ENCODE measurements at regions not wholly inside any gene's neighbourhood (a gene's known extent, or its start where the extent isn't known, plus 50 kb on each side); places are given as distances from the start of the nearest gene placed in this dataset.

- no TSS peak for BruUV-seq (replicated peaks)
- dilution Hi-C loops (cut with MboI; ENCODE audit: extremely low pct_ligation_motif_present, low sequenced_read_pairs): no loop called here
- H3K9me1 ChIP-seq (replicated peaks; ENCODE audit: control insufficient read depth, extremely low read depth, insufficient read depth, low read length): no peaks in the 10 kb centered on the region
- TF ChIP-seq FOS (IDR thresholded peaks at IDR 0.05; ENCODE audit: borderline replicate concordance, insufficient read depth, low read length) (no peak), GATA2 (IDR thresholded peaks at IDR 0.05; ENCODE audit: insufficient read depth, insufficient read length, low read depth, low read length) (no peak), MYC (IDR thresholded peaks at IDR 0.05; ENCODE audit: low read depth, low read length) (no peak), POLR2A (IDR thresholded peaks at IDR 0.05; ENCODE audit: low read depth, low read length) (no peak), MAX (IDR thresholded peaks at IDR 0.05; ENCODE audit: insufficient read depth, insufficient read length) (no peak), JUN (IDR thresholded peaks at IDR 0.05; ENCODE audit: borderline replicate concordance, insufficient read depth, insufficient read length, low read depth) (no peak), EZH2 (IDR thresholded peaks at IDR 0.05; ENCODE audit: borderline replicate concordance, low read depth, low read length, severe bottlenecking) (no peak), POLR2AphosphoS5 (IDR thresholded peaks at IDR 0.05; ENCODE audit: insufficient read depth, low read depth, low read length) (no peak)
- TF ChIP-seq, protein P1, sequence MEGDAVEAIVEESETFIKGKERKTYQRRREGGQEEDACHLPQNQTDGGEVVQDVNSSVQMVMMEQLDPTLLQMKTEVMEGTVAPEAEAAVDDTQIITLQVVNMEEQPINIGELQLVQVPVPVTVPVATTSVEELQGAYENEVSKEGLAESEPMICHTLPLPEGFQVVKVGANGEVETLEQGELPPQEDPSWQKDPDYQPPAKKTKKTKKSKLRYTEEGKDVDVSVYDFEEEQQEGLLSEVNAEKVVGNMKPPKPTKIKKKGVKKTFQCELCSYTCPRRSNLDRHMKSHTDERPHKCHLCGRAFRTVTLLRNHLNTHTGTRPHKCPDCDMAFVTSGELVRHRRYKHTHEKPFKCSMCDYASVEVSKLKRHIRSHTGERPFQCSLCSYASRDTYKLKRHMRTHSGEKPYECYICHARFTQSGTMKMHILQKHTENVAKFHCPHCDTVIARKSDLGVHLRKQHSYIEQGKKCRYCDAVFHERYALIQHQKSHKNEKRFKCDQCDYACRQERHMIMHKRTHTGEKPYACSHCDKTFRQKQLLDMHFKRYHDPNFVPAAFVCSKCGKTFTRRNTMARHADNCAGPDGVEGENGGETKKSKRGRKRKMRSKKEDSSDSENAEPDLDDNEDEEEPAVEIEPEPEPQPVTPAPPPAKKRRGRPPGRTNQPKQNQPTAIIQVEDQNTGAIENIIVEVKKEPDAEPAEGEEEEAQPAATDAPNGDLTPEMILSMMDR (IDR thresholded peaks at IDR 0.05; ENCODE audit: extremely low read depth in 1 of 2, insufficient read depth in 1 of 2, low read depth in 1 of 2, low read length in 2 of 2): no peak
- H3K36me3 ChIP-seq (ENCODE audit: control insufficient read depth in 2 of 2, extremely low read depth in 1 of 2, insufficient read depth in 2 of 2, low read length in 2 of 2): no peaks in the 10 kb centered on the region
- ChIA-PET POLR2A (interaction anchor here (0.6 kb wide), 1 partner anchor 102 kb away, joined by 3 read pairs; no protein-coding TSS in a partner anchor), CTCF (no interaction called here)
- H3K27me3 ChIP-seq (ENCODE audit: control insufficient read depth in 2 of 2, insufficient read depth in 2 of 2, low read length in 2 of 2): no peaks in the 10 kb centered on the region
- no peaks in the 10 kb centered on the region for H4K20me1 ChIP-seq (replicated peaks; ENCODE audit: control insufficient read depth, extremely low read depth, insufficient read depth, low read length)
- H2AFZ ChIP-seq (ENCODE audit: low read depth, low read length): no peak overlapping the region
- H3K4me3 ChIP-seq (replicated peaks in 1 of 3; ENCODE audit: insufficient read depth in 1 of 3, low read depth in 1 of 3, low read length in 3 of 3): no peak overlapping the region
- H3K27ac ChIP-seq (ENCODE audit: insufficient read depth, low read depth, low read length): no peak overlapping the region
- peaks cover 2% of the 10 kb centered on the region for H3K9me3 ChIP-seq (replicated peaks; ENCODE audit: control insufficient read depth, insufficient read depth, low read length)
- DNase-seq (ENCODE audit: low read depth, low spot score) (no peak), FAIRE-seq (no peak)
- H3K79me2 ChIP-seq (ENCODE audit: control insufficient read depth, insufficient read depth, low read length): no peaks in the 10 kb centered on the region
- intact Hi-C loops (cut with micrococcal nuclease): no loop called here
- no peak overlapping the region for H3K9ac ChIP-seq (replicated peaks; ENCODE audit: extremely low read depth, insufficient read depth, low read length)
- no peaks in the 10 kb centered on the region for H3K4me1 ChIP-seq (ENCODE audit: control insufficient read depth, extremely low read depth, insufficient read depth, low read length)
- H3K4me2 ChIP-seq (ENCODE audit: insufficient read depth, low read length): no peak overlapping the region
These were observed 278.8 kb upstream of the PPARGC1A start for GRCh38 chr4:24168658-24169057.

Data from endothelial cell of umbilical vein (primary cell).